MM.1S (cell line): ENCODE measurements at regions not wholly inside any gene's neighbourhood (a gene's known extent, or its start where the extent isn't known, plus 50 kb on each side); places are given as distances from the start of the nearest gene placed in this dataset.

ENCODE experiments used
- DNase-seq: peaks from one replicate; pipeline ENCODE4 v3.0.0-alpha.2; 2015
- H2AFZ ChIP-seq: fragments of 300-600 bp; sonication (generic); 2 replicates; pipeline ENCODE4 v1.6.0; 2016; ENCODE audit warnings: antibody characterized with exemption, low read length
- H3F3A ChIP-seq: fragments of 300-600 bp; sonication (generic); 2 replicates; pipeline ENCODE4 v1.6.1; 2016; ENCODE audit warnings: mild to moderate bottlenecking, antibody characterized with exemption, low read length, moderate library complexity, mixed read lengths; ENCODE audit not compliant: insufficient read depth
- H3K27ac ChIP-seq: fragments of 300-600 bp; sonication (generic); 2 replicates; pipeline ENCODE4 v1.5.1; 2016; ENCODE audit warnings: mild to moderate bottlenecking, low read length
- H3K27me3 ChIP-seq: fragments of 300-600 bp; sonication (generic); replicated peaks from 2 replicates; pipeline ENCODE4 v1.6.0; 2016; ENCODE audit warnings: low read length; ENCODE audit not compliant: insufficient read depth
- H3K36me3 ChIP-seq: fragments of 300-600 bp; sonication (generic); replicated peaks from 2 replicates; pipeline ENCODE4 v1.6.1; 2016; ENCODE audit warnings: mild to moderate bottlenecking, low read length, mixed read lengths; ENCODE audit not compliant: insufficient read depth
- H3K4me1 ChIP-seq: fragments of 300-600 bp; sonication (generic); 2 replicates; pipeline ENCODE4 v1.6.1; 2016; ENCODE audit warnings: low read length, mixed read lengths
- H3K4me2 ChIP-seq: fragments of 300-600 bp; sonication (generic); 2 replicates; pipeline ENCODE4 v1.6.0; 2016; ENCODE audit warnings: low read depth, low read length
- H3K4me3 ChIP-seq: fragments of 300-600 bp; sonication (generic); 2 replicates; pipeline ENCODE4 v1.5.1; 2016; ENCODE audit warnings: low read length, mixed read lengths
- H3K79me2 ChIP-seq: fragments of 300-600 bp; sonication (generic); 2 replicates; pipeline ENCODE4 v1.6.1; 2016; ENCODE audit warnings: mixed run types, low read length, mixed read lengths
- H3K9ac ChIP-seq: fragments of 300-600 bp; sonication (generic); 2 replicates; pipeline ENCODE4 v1.6.1; 2016; ENCODE audit warnings: low read length, mixed read lengths
- H3K9me2 ChIP-seq: fragments of 300-600 bp; sonication (generic); replicated peaks from 2 replicates; pipeline ENCODE4 v1.6.1; 2016; ENCODE audit warnings: mild to moderate bottlenecking, low read length, mixed read lengths; ENCODE audit not compliant: insufficient read depth
- H3K9me3 ChIP-seq: fragments of 300-600 bp; sonication (generic); replicated peaks from 2 replicates; pipeline ENCODE4 v1.6.1; 2016; ENCODE audit warnings: mild to moderate bottlenecking, low read length, mixed read lengths; ENCODE audit not compliant: insufficient read depth
- H4K20me1 ChIP-seq: fragments of 300-600 bp; sonication (generic); 2 replicates; pipeline ENCODE4 v1.6.1; 2016; ENCODE audit warnings: mild to moderate bottlenecking, low read length, moderate library complexity, mixed read lengths; ENCODE audit not compliant: insufficient read depth
- CTCF ChIP-seq: fragments of 300-600 bp; sonication (generic); IDR thresholded peaks from 2 replicates; pipeline ENCODE4 v1.5.1; 2016; ENCODE audit warnings: antibody characterized with exemption, low read length, mixed read lengths
- EZH2 ChIP-seq: fragments of 300-600 bp; sonication (generic); optimal IDR thresholded peaks from 2 replicates; pipeline ENCODE3; 2017; ENCODE audit warnings: low read depth, mild to moderate bottlenecking, antibody characterized with exemption, low read length, mixed read lengths
- EZH2phosphoT487 ChIP-seq: fragments of 300-600 bp; sonication (generic); IDR thresholded peaks from 2 replicates; pipeline ENCODE4 v1.6.1; 2018; ENCODE audit warnings: antibody characterized with exemption, low read length

GRCh38 chr14:25588751-25589150 is 538.8 kb upstream of the STXBP6 start:
- H3K9me2 ChIP-seq, result no peaks in the 10 kb centered on the region
- H2AFZ ChIP-seq, result no peak overlapping the region
- no peak overlapping the region for H3K4me2 ChIP-seq
- no peaks in the 10 kb centered on the region for H3K79me2 ChIP-seq
- H3K4me3 ChIP-seq, result no peak overlapping the region
- DNase-seq, result no peak
- TF ChIP-seq CTCF (no peak), EZH2 (no peak), EZH2phosphoT487 (no peak)
- no peaks in the 10 kb centered on the region for H3K9me3 ChIP-seq
- no peak overlapping the region for H3K27ac ChIP-seq
- no peaks in the 10 kb centered on the region for H3K36me3 ChIP-seq
- no peaks in the 10 kb centered on the region for H3F3A ChIP-seq
- H3K27me3 ChIP-seq, result no peaks in the 10 kb centered on the region
- no peaks in the 10 kb centered on the region for H3K4me1 ChIP-seq
- H3K9ac ChIP-seq, result no peak overlapping the region
- H4K20me1 ChIP-seq, result no peaks in the 10 kb centered on the region

- Histone ChIP-seq H3F3A (no peaks in the 10 kb centered on the region), H2AFZ (no peak overlapping the region), H3K36me3 (no peaks in the 10 kb centered on the region), H3K79me2 (no peaks in the 10 kb centered on the region), H3K4me3 (no peak overlapping the region), H3K9me2 (no peaks in the 10 kb centered on the region), H3K27me3 (no peaks in the 10 kb centered on the region), H3K27ac (no peak overlapping the region), H3K4me2 (no peak overlapping the region), H4K20me1 (no peaks in the 10 kb centered on the region), H3K9ac (no peak overlapping the region), H3K4me1 (no peaks in the 10 kb centered on the region), H3K9me3 (no peaks in the 10 kb centered on the region)
- no peak for DNase-seq
- no peak for TF ChIP-seq EZH2phosphoT487
- no peak for TF ChIP-seq EZH2
- no peak for TF ChIP-seq CTCF
Measured at GRCh38 chr14:25574628-25575325, 524.8 kb upstream of the STXBP6 start.

GRCh38 chr14:25570483-25570882 is 520.5 kb upstream of the STXBP6 start:
- no peaks in the 10 kb centered on the region for H3K27me3 ChIP-seq
- no peak overlapping the region for H2AFZ ChIP-seq
- no peak overlapping the region for H3K27ac ChIP-seq
- H3K36me3 ChIP-seq, result no peaks in the 10 kb centered on the region
- no peaks in the 10 kb centered on the region for H3K9me3 ChIP-seq
- no peak for DNase-seq
- no peak overlapping the region for H3K4me3 ChIP-seq
- no peaks in the 10 kb centered on the region for H3K79me2 ChIP-seq
- no peak for TF ChIP-seq EZH2
- no peaks in the 10 kb centered on the region for H3K9me2 ChIP-seq
- H3K9ac ChIP-seq, result no peak overlapping the region
- no peaks in the 10 kb centered on the region for H3F3A ChIP-seq
- no peaks in the 10 kb centered on the region for H3K4me1 ChIP-seq
- H3K4me2 ChIP-seq, result no peak overlapping the region
- H4K20me1 ChIP-seq, result no peaks in the 10 kb centered on the region

- Histone ChIP-seq H3K27me3 (no peaks in the 10 kb centered on the region), H3K79me2 (no peaks in the 10 kb centered on the region), H3K4me2 (no peak overlapping the region), H3K9ac (no peak overlapping the region), H2AFZ (no peak overlapping the region), H3K4me1 (peaks cover 3% of the 10 kb centered on the region; the same call in 1 of the 2 replicates), H3K9me2 (no peaks in the 10 kb centered on the region), H3K4me3 (no peak overlapping the region), H3K9me3 (no peaks in the 10 kb centered on the region), H3K27ac (no peak overlapping the region), H3F3A (no peaks in the 10 kb centered on the region), H3K36me3 (no peaks in the 10 kb centered on the region), H4K20me1 (no peaks in the 10 kb centered on the region)
- TF ChIP-seq CTCF (no peak), EZH2 (no peak), EZH2phosphoT487 (no peak)
- no peak for DNase-seq
Measured at GRCh38 chr14:25557466-25557865, 507.5 kb upstream of the STXBP6 start.
